ENCODE measurements at regions not wholly inside any gene's neighbourhood (a gene's known extent, or its start where the extent isn't known, plus 50 kb on each side); places are given as distances from the start of the nearest gene placed in this dataset.

GRCh38 chr2:100691846-100692245 lies 128.1 kb upstream of the NPAS2 start:
- TF ChIP-seq CTCF (IDR thresholded peaks at IDR 0.05) (no peak), EZH2 (IDR thresholded peaks at IDR 0.05; ENCODE audit: borderline replicate concordance, insufficient read depth, low read depth, low read length, poor library complexity, severe bottlenecking) (no peak)
